GM18861 (cell line): ENCODE measurements at regions not wholly inside any gene's neighbourhood (a gene's known extent, or its start where the extent isn't known, plus 50 kb on each side); places are given as distances from the start of the nearest gene placed in this dataset.
A peak's percentile ranks its signal among the peaks of the same experiment; 100 is the strongest.

Source experiments
- ATAC-seq: cut with Tn5 transposase; IDR thresholded peaks from one replicate; pipeline ENCODE4 v1.9.1; 2021; ENCODE audit not compliant: unreplicated experiment

DNA sequence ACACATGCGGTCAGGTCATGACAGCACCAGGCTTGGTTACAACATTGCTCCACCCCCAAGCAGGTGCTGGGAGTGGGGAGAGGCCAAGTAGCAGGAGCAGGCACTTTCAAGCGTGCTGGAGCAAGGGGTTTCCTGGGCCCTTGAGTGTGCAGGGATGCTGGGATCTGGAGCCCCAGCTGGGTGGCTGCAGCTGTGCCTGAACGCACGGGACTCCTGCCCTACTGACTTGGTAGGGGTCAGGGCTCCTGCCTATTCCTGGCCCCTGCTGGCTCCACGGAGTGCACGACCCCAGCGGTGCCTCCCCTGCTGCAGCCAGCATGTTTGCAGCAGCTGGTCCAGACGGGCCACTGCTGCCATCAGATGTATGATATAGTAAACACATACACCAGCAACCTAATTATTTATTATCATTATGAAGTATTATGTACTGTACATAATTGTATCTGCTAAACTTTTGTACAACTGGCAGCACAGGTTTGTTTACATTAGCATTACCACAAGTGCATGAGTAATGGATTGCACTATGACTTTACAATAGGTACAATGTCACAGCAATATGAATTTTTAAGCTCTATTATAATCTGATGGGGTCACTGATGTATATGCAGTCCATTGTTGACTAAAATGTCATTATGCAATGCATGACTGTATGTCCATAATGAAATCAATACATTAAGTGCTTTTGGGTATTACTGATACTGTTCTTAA is 620.6 kb downstream of the RAPGEF2 start:
- ATAC-seq: no peak

DNA sequence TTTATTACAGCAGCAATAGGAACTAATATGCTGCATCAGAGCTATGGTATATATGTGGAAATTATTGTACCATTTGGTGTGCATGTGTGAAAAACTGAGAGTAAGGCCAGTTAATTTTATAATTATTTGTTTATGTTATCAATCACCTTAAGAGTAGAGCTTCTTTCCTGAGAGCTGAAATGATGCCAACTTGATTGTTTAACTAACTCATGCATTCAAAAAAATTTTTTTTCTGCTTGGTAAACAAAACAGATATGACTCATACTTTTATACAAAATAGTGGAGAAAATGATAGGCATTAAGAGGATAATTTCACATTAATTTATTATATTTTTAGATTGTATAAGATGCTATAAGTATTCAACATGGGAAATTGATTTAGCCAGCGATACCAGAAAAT is 622.7 kb downstream of the RAPGEF2 start:
- no peak for ATAC-seq

DNA sequence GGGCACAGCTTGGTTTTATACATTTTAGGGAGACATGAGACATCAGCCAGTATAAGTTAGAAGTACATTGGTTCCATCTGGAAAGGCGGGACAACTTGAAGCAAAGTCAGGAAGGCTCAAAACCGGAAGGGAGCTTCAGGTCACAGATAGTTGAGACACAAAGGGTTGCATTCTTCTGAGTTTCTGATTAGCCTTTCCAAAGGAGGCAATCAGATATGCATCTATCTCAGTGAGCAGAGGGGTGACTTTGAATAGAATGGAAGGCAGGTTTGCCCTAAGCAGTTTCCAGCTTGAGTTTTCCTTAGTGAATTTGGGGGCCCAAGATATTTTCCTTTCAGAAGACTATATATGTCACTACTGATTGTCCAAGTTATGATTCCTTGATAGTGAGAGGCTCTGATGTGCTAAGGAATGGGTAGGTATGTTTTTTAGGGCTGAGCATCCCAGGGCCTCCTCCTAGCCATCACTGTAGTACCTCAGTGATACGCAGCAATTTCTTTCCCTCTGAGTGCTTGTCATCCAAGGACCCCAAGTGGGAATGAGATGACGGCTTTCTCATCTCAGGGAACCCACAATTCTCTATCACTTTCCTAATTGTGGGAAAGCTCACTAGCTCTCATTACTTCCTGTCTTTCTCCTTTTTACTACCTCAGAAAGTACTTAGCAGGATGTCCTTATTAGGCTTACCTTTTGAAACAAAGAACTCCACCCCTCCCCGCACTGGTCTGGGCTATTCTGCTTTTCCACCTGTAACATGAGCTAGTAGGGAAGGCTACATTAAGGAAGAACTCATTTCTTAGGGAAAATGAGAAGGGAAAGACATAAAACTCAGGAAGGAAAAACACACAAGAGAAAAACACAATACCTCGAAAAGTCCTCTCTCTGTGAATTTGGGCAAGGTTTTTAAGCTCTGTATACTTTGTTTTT is 632.7 kb downstream of the RAPGEF2 start:
- ATAC-seq: no peak

DNA sequence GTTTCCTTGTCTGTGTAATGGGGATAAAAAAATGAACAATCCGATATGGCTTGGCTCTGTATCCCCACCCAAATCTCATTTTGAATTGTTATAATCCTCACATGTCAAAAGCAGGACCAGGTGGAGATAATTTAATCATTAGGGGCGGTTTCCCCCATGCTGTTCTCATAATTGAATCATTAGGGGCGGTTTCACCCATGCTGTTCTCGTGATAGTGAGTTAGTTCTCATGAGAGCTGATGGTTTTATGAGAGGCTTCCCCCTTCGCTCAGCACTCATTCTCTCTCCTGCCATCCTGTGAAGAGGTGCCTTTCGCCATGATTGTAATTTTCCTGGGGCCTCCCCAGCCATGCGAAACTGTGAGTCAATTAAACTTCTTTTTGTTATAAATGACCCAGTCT is 633.5 kb downstream of the RAPGEF2 start:
- ATAC-seq: no peak

DNA sequence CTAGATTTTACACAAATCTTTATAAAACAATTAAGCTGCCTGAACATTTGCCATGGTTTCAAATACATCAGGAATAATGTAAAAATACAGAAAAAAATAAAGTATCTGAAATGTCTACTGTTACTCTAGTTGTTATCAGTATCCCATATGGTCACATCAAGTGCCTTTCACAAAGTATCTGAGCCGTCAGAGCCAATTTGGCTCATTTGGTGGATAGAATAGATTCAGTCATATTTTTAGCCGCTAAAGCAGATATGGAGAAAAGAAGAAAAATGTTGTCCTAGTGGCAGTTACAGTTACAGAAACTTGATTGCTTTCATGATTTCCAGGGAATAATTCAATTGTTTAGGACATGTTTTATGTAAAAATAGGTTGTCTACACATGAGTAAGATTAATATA is 641.1 kb downstream of the RAPGEF2 start:
- ATAC-seq: no peak

DNA sequence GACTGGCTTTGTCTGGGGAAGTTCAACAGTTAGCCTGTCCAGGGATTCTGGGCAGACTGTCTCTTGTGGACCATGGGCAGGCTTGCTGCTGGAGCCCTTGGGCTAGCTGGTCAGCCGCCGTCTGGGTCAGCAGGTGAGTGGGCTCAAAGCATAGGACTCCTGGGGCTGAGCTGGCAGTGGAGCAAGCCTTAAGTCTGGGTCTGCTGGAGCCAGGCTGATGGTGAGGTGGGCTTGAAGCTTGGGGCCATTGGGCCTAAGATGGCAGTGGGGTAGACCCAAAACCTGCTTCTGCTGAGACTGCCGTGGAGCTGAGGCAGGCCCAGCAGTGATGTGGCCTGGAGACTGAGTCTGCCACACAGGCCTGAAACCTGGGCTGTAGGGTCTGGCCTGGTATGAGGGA is 645.1 kb downstream of the RAPGEF2 start:
- no peak for ATAC-seq

DNA sequence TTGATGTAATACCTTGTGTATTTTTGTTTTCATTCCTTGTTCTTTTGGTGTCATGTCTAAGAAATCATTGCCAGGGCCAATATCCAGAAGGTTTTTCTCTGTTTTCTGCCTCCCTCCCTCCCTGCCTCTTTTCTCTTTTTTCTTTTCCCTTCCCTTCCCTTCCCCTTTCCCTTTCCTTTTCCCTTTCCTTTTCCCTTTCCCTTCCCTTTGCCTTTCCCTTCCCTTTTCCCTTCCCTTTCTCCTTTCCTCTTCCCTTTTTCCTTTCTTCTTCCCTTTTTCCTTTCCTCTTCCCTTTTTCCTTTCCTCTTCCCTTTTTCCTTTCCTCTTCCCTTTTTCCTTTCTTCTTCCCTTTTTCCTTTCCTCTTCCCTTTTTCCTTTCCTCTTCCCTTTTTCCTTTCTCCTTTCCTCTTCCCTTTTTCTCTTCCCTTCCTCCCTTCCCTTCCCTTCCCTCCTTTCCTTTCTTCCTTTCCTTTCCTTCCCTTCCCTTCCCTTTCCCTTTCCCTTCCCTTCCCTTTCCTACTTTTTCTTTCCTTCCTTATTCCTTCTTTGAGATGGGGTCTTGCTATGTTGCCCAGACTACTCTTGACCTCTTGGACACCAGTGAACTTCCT is 646.1 kb downstream of the RAPGEF2 start:
- no peak for ATAC-seq

DNA sequence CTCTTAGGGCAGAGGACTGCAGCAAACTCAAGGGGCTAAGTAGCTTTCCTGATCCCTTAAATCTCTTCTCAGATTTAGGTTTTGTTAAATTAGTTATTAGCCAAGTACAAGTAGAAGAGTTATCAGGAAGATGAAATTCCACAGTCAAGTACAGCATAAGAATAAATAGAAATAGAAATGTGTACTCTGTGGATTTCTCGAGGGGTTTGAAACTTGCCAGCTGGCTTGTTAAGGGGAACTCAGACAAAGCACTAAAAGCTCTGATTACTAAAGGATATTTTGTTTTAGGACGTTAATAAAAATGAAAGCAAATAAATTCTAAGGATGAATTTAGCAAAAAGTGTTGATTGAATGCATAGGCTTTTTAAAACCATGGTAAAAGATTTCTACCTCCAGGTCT is 654.6 kb downstream of the RAPGEF2 start:
- ATAC-seq: no peak

DNA sequence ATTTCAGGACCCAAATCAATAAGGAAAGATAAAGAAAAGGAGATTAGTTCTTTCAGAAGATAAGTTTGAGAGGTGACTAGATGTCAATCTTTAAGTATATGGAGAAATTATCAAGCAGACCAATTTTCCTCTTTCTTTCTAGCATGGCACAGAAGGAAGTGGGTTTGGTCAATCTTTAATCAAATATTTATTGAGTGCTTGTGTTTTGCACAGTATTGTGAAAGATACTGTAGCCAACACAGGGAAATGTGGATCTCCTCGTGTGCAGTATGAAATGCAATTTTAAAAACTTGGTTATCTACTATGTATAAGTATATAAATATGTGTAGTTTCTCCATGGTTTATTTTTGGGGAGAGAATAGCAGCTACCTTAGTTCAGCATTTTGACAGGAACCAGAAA is 655.2 kb downstream of the RAPGEF2 start:
- ATAC-seq: no peak

DNA sequence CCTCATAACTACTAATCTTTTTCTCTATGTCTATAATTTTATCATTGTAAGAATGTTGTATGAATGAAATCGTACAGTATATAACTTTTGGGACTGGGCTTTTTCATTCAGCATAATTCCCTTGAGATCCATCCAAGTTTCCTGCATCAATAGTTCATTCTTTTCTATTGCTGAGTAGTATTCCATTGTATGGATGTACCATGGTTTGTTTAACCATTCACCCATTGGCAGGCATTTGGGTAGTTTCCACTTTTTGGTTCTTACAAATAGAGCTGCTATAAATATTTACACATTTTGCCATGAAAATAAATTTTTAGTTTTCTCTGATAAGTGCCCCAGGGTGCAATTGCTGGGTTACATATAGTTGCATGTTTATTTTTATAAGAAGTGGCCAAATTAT is 659.8 kb downstream of the RAPGEF2 start:
- ATAC-seq: no peak

DNA sequence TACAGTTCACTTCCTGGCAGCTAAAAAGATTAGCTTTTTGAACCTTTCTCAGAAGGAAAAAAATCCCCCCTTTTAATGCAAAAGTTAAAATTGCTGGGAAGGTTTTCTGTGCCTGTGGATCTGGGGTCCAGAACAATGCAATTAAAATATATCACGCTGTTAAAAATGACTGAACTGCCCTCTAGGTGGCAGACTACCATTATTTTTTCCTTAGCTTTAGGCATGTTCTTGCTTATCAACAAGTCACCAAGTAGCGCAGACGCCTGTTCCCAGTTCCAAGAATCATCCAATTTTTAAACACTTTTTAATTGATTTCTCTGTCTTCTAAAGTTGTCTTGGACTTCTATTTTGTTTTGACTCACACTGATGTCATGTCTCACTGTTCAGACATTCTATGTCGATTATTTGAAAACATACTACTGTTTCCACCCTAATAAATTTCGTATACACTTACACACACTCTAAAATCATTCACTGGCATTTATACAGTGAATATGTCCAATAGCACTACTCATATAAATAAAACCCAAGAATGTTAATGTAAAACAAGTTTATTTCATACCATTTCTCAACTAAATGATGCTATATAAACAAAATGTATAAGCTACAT is 661.6 kb downstream of the RAPGEF2 start:
- peak; percentile 85 for ATAC-seq

DNA sequence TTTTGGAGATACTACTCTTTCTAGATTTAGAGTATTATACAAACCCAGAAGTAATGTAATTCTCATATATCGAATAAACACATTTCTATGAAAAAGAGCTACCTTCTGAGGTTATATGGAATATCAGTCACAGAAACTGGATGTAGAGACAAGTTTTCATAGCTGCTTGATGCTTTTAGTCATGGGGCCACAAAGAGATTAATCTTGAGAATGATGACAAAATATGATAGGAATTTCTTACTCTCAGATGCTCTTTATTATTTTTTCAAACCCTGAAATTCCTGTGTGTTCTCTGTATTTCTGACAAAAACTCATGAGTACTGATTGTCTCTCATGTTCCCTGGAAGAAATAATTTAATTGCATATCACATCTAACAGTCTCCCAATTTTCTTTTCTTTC is 662.5 kb downstream of the RAPGEF2 start:
- ATAC-seq: no peak

DNA sequence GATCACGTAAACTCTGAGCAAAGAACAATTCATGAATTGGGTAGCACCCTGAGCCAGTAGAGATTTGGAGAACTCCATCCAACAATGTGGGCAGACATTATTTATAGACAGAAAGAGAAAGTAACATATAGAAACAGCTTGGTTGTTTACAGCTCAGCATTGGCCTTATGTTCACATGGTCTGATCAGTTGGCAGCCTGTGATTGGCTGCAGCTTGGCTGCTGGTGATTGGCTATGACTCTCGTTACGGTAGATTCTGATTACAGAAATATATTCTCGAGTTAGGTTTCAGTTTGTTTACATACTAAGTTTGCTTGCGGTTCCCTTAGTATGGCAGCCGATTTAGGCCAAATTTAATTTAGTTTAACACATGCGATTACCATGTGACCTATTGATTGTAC is 663.4 kb downstream of the RAPGEF2 start:
- no peak for ATAC-seq

DNA sequence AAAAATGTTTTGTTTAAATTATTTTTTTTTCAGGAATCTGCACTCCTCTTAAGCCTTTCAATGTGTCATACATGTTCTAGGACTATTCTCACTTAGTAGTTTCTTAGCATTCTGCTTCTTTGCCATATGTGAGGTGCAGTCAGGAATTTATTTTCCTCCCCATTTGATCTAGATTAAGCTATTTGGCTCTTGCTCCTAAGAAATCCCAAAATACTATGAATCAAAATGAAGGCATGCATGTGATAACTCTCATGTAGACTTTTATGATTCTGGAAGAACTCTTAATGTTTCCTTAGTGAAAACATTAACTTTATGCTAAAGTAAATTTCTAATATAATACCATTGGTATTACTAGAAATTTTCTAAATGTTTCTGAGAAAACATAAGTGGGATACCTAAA is 664.5 kb downstream of the RAPGEF2 start:
- ATAC-seq: no peak

DNA sequence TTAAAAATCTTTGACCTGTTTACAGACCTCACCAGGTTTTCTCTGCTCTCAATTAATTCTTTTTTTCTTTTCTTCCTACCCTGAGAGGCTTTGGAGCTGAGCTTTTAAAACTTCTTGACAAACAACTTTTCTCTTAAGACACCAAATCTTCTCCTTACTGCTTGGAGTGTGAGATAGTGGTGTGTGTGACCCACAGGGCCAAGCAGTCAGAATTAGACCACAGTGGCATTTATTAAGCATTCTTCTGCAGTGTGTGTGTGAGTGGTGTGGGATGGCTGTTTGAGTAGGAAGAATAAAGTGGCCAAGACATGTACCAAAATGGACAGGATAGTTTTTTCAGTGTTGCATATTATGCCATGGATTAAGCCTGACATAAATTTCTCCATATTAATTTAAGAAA is 665.1 kb downstream of the RAPGEF2 start:
- ATAC-seq: no peak

DNA sequence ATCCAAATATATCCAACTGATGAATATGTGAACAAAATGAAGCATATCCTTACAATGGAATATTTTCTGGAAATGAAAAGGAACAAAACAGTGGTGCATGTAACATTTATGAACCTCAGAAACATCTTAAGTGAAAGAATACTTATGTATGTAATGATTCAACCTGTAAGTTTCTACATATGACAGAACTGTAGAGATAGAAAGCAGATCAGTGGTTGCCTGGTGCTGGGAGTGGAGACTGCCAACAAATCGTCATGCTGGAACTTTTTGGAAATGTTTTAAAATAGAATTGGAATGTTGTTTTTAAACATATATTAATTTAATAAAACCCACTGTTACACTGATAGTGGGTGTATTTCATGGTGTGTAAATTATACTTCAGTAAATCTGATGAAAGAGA is 667.5 kb downstream of the RAPGEF2 start:
- ATAC-seq: no peak

DNA sequence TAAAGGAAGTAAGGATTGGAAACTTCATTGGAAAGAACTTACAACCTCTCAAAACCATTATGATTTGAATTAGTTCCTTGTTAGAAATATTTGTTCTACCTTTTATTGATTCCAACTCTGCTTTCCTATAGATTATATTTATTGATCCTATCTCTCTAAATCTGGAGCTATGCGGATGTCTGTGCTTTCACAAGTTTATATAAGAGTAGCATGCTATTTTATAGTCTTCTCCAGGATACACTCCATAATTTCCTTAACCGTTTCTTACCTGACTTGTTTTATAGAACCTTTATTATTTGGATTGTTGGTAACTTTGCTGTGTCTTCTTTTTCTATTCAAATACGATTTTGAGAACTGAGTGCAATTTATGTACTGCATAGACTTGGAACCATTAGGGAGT is 668.1 kb downstream of the RAPGEF2 start:
- no peak for ATAC-seq

DNA sequence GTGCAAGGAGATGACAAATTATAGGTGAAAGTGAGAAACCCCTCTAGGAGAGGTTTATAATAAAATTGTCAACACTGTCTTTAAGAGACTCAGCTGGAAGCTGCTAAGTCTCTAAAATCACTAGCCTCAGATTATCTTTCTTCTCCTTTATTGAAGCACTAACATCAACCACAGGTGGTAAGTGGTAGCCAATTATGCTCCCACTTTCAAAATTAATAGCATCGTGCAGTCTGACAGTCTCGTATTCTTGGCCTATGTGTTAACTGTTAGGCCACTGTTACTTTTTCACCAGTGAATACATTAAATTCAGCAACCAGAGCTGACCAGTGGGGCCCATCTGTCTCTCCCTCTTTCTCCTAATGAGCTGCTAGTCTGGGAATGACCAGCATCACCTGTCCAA is 674.1 kb downstream of the RAPGEF2 start:
- ATAC-seq: no peak

DNA sequence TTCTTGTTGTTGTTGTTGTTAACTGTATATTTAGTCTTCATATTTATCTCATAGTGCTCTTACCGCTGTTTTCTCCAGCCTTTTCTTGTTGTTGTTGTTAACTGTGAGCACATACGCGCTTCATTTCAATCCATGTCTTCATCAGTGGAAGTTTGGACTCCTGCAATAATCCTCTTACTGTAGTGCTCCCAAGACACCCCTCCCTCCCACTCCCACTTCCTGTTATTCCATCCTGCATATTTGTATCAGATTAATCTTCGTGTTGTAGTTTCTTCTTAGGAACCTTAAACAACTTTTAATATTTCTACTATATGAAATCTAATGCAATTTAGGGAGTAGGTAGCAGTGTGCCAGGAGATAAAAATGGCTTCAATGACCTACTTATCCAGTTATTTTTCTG is 674.8 kb downstream of the RAPGEF2 start:
- no peak for ATAC-seq

DNA sequence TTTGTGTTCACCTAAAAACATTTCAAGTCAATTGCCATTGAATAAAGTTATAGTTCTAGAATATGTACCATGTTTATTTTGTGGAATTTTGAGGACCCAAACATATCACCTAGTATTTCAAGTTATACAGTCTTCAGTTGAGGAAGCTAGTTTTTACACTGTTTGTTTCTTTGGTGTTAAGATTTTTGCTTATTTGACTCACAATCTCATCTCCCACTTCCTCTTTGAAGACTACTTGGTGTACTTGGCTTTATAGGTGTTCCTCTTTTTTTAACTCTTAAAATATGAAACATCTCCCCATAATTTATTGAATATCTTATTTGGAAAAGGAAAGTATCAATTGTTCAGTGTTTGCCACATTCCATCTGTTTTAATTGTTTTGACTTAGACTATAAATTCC is 675.4 kb downstream of the RAPGEF2 start:
- ATAC-seq: no peak

DNA sequence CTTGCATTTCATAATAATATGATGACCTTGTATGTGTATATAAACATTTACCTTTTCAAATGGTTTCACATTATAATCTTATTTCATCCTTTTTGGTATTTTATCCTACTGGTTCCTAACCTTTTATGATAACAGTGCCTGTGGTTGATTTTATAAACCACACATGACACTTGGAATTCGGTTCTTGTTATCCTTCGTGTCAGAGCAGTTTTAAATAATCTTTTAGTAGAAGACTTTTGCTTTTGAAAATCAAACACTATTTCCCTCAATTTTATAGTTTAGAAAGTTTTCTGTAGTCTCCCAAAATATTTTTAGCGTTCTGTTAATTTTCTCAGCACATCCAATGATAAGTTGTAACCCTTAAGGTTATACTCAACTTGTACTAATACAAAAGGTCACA is 676.8 kb downstream of the RAPGEF2 start:
- no peak for ATAC-seq
